Stimulated activated memory B cell treated with anti-CD40 and anti-IgM and Interleukin-4, amounts not matched to agents 10 μg/mL and 1 μg/mL and 100 μg/mL, for 72 hours (primary cell): ENCODE measurements at regions not wholly inside any gene's neighbourhood (a gene's known extent, or its start where the extent isn't known, plus 50 kb on each side); places are given as distances from the start of the nearest gene placed in this dataset.

Experiments used
- ATAC-seq: fragments of 150-1000 bp; cut with Tn5 transposase; 2 replicates; pipeline ENCODE4 v1.10.0; 2021
- H3K27ac Mint-ChIP-seq: one replicate; pipeline ENCODE4 v1.8.0; 2022; ENCODE audit warnings: mild to moderate bottlenecking, mixed read lengths
- H3K27me3 Mint-ChIP-seq: one replicate; pipeline ENCODE4 v1.8.0; 2022; ENCODE audit warnings: mixed read lengths
- H3K36me3 Mint-ChIP-seq: one replicate; pipeline ENCODE4 v1.8.0; 2022; ENCODE audit warnings: mixed read lengths
- H3K4me1 Mint-ChIP-seq: one replicate; pipeline ENCODE4 v1.8.0; 2022; ENCODE audit warnings: mixed read lengths
- H3K4me3 Mint-ChIP-seq: one replicate; pipeline ENCODE4 v1.8.0; 2022; ENCODE audit warnings: mild to moderate bottlenecking, moderate library complexity, mixed read lengths
- H3K9me3 Mint-ChIP-seq: one replicate; pipeline ENCODE4 v1.8.0; 2022; ENCODE audit warnings: mixed read lengths

DNA sequence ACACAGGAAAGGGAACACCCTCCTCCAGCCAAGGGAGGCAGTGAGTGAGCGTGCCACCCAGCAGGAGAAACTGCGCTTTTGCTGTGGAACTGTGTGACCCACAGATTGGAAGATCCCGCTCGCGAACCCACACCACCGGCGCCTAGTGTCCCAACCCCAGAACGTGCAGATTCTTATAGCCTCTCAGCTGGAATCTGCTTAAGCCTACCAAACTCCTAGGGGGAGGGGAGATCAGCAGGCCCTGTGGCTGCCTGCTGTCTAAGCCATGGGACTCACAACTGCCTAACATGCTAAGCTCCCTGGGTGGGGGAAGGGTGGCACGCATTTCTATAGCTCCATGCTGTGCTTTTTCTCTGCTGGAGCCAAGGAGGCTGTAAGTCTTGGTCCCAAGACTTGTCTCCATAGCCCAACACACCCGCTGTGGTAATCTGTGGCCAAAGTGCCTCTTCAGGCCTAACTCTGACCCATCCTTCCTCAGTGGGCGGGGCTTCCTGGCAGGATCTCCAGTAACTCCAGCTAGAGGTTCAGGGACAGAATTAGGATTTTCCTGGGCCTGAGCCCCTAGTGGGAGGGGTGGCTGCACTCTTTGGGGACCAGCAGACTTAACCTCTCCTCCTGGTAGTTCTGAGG, 485.0 kb downstream of the TAF11L14 start:
- ATAC-seq: no peak
- Mint-ChIP-seq H3K36me3 (no peaks in the 10 kb centered on the region), H3K4me3 (no peak overlapping the region), H3K9me3 (peaks cover 4% of the 10 kb centered on the region), H3K27me3 (peaks cover 17% of the 10 kb centered on the region), H3K27ac (no peak overlapping the region), H3K4me1 (peaks cover 5% of the 10 kb centered on the region)

DNA sequence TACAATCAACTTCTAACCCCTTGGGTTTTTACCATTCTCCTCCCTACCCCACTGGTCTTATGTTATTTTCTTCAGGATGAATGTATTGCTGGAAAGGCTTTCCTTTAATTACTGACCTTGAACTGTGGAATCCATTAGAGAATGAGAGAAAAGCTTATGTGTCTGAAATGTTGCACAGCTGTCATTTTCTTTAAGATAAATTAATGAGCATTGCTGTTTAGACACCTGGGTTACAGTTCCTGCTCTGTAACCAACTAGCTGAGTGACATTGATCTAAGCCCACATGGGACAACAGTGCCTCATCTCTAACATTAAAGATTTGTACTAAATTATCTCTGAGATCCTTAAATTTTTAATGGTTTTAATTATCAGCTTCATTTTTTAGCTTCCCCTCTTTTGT, 507.0 kb downstream of the TAF11L14 start:
- ATAC-seq: no peak
- no peak overlapping the region for H3K27ac Mint-ChIP-seq
- H3K4me1 Mint-ChIP-seq: no peaks in the 10 kb centered on the region
- H3K9me3 Mint-ChIP-seq: peaks cover 4% of the 10 kb centered on the region
- no peaks in the 10 kb centered on the region for H3K27me3 Mint-ChIP-seq
- H3K4me3 Mint-ChIP-seq: no peak overlapping the region
- no peaks in the 10 kb centered on the region for H3K36me3 Mint-ChIP-seq

DNA sequence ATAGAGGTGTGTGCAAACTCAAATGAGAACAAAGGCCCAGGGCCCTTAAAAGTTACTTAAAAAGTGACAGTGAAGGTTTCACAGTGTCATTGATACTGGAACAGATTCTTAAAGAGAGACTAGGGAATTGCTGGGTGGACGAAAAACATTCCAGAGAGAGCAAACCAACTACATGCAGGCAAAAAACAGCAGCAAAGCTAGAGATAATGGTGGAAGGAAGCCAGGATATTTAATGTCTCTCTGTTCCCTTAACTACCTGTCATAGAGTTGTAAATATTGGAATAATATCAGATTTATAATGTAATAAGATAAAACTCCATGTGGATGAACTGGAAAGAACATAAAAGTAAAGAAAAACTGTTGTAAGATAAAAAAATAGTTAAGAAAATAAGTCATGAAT, 508.6 kb downstream of the TAF11L14 start:
- Mint-ChIP-seq H3K9me3 (peaks cover 6% of the 10 kb centered on the region), H3K4me3 (no peak overlapping the region), H3K27ac (no peak overlapping the region), H3K4me1 (no peaks in the 10 kb centered on the region), H3K36me3 (no peaks in the 10 kb centered on the region), H3K27me3 (no peaks in the 10 kb centered on the region)
- ATAC-seq: no peak

DNA sequence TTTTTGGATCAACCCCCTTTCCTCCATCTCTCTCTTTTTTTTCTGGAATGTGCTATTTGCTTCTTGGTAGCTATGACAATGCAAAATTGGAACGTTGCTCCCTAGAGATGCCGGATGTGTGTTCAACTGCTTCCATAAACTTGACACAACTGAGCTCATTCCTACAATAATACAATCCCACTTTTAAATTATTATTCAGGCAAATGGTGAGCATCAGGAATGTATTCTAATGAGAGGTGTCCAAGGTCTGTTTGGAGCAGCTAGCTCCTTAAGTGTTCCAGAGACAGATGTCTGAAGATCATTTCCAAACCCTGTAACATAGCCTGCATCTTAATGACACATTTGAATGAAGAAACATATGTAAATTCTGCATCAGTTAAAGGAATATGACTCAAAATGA, 518.4 kb downstream of the TAF11L14 start:
- no peak overlapping the region for H3K27ac Mint-ChIP-seq
- no peaks in the 10 kb centered on the region for H3K27me3 Mint-ChIP-seq
- no peak for ATAC-seq
- no peaks in the 10 kb centered on the region for H3K36me3 Mint-ChIP-seq
- H3K9me3 Mint-ChIP-seq: no peaks in the 10 kb centered on the region
- H3K4me1 Mint-ChIP-seq: no peaks in the 10 kb centered on the region
- no peak overlapping the region for H3K4me3 Mint-ChIP-seq

DNA sequence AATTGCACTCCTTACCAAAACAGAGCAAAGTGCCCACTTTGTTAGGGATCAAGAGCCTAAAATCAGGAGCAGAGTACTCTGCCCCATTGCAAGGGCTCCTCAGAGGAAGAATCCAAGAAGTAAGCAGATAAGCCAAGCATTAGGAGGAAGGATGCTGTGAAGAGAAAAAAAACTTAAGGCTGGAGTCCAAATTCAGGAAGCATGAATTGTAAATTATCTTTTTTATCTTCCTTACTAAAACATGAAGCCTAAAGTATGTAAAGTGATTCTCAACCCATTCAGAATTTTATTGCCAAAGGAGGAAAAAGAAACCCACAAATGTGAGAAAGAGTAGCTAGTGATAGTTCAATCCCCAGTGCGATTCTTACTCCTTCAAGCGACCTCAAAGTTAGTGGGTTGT, 523.9 kb downstream of the TAF11L14 start:
- ATAC-seq: no peak
- H3K4me3 Mint-ChIP-seq: no peak overlapping the region
- H3K27me3 Mint-ChIP-seq: no peaks in the 10 kb centered on the region
- no peaks in the 10 kb centered on the region for H3K36me3 Mint-ChIP-seq
- H3K27ac Mint-ChIP-seq: no peak overlapping the region
- peaks cover 8% of the 10 kb centered on the region for H3K9me3 Mint-ChIP-seq
- H3K4me1 Mint-ChIP-seq: no peaks in the 10 kb centered on the region

DNA sequence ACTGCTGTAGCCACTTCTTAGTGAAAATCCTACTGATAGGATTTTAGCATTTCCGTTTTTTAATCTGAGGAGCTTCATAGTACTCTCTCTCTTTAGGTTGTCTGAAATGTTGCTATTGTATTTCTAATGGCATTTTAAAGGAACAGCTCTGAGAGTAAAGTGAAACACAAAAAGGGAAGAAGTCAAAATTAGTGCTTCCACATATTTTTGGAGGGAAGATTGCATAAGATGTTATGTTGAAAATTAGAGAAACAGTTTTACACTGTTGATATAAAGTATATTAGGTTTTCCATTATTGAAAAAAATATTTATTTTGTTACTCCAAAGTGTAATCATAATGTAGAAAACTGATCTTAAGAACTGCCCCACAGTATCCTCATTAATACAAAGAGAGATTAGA, 525.1 kb downstream of the TAF11L14 start:
- ATAC-seq: no peak
- Mint-ChIP-seq H3K4me1 (no peaks in the 10 kb centered on the region), H3K27ac (no peak overlapping the region), H3K9me3 (peaks cover 8% of the 10 kb centered on the region), H3K36me3 (no peaks in the 10 kb centered on the region), H3K27me3 (no peaks in the 10 kb centered on the region), H3K4me3 (no peak overlapping the region)

DNA sequence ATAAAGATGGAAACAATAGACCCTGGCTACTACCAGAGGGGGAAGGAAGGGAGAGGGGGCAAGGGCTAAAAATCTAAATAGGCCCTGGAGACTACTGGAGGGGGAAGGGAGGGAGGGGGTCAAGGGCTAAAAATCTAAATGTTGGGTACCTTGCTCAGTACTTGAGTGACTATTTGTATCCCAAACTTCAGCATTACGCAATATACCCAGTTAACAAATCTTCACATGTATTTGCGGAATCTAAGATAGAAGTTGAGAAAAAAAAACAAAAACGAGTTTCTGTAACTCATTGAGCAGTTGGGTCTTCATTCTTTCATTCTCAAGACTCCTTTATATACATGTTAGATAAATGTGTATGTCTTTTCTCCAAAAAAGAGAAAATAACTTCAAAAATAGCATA, 537.4 kb downstream of the TAF11L14 start:
- Mint-ChIP-seq H3K9me3 (peaks cover 15% of the 10 kb centered on the region), H3K27ac (no peak overlapping the region), H3K27me3 (no peaks in the 10 kb centered on the region), H3K4me1 (no peaks in the 10 kb centered on the region), H3K36me3 (no peaks in the 10 kb centered on the region), H3K4me3 (no peak overlapping the region)
- no peak for ATAC-seq

DNA sequence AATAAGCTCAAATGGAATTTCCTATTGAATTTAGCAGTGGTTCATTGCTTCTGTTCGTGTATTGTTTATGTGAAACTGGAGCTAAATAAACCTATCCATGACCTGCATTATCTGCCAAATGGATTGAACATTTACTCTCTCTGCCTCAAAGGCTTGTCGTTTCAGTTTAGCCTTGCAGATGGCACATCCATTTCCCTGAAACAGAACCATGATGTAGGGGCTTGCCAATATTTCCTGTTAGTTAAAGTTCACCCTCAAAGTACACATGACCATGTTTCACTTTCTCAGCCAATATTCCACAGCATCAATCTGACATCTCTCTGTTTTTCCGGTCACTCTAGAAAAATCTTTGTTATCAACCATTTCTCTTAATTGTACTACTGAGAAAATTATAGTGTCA, 545.3 kb downstream of the TAF11L14 start:
- Mint-ChIP-seq H3K27ac (no peak overlapping the region), H3K4me1 (no peaks in the 10 kb centered on the region), H3K4me3 (no peak overlapping the region)

DNA sequence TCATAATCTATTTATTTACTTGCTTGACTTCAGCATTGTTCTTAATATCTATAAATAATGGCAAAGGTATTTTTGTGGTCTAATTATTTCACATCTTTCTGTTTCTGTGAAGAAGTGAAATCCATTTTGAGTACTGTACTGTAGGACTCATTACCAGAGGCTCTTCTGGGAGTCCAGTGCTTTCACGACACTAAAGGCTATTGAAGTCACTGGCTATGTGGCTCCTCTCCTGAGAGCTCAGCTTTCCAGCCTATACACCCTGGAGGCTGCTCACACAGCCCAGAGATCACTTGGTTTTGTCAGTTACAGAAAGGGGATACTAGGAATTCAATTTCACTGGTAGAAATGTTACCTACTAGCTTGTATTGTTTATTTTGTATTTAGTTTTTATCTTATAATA, 547.3 kb downstream of the TAF11L14 start:
- no peaks in the 10 kb centered on the region for H3K27me3 Mint-ChIP-seq
- peaks cover 6% of the 10 kb centered on the region for H3K9me3 Mint-ChIP-seq
- H3K4me1 Mint-ChIP-seq: no peaks in the 10 kb centered on the region
- no peak for ATAC-seq
- H3K27ac Mint-ChIP-seq: no peak overlapping the region
- H3K36me3 Mint-ChIP-seq: no peaks in the 10 kb centered on the region
- H3K4me3 Mint-ChIP-seq: no peak overlapping the region

More for the DNA sequence above, 545.3 kb downstream of the TAF11L14 start:
- Mint-ChIP-seq H3K27me3 (no peaks in the 10 kb centered on the region), H3K9me3 (peaks cover 6% of the 10 kb centered on the region), H3K36me3 (no peaks in the 10 kb centered on the region)
- ATAC-seq: no peak

DNA sequence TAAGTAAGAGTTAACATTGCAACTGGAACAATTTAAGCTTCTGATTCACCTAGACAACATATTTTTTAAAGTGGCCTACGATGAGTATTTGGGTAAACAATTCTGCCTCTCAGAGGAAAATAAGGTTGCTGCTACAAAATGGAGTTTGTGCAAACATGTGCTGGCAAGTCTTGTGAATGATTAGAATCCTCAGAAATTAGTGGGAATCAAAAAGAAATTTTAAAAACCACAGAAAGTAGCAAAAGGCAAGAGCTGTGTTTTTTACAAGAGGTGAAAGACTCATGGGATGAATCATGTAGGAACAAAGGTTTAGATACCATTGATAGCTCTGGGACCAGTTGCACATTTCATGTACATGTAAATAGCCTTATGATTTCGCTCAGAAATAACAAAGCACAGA, 561.6 kb downstream of the TAF11L14 start:
- Mint-ChIP-seq H3K9me3 (peaks cover 11% of the 10 kb centered on the region), H3K4me3 (no peak overlapping the region), H3K4me1 (no peaks in the 10 kb centered on the region), H3K36me3 (no peaks in the 10 kb centered on the region), H3K27me3 (no peaks in the 10 kb centered on the region), H3K27ac (no peak overlapping the region)
- no peak for ATAC-seq

DNA sequence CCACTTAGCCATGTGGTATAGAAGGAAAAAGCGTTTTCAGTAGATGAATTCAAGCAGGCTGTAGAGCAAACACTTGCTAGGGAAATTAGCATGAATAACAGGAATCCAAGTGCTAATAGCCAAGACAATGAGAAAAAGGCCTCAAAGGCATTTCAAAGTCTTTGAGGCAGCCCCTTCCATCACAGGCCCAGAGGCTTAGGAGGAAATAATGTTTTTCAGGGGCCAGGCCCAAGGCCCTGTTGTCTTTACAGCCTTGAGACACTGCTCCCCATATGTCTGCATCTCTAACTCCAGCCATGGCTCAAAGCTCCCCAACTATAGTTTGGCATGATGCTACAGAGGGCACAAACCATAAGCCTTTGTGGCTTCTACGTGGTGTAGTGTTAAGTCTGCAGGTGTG, 563.5 kb downstream of the TAF11L14 start:
- no peak overlapping the region for H3K4me3 Mint-ChIP-seq
- no peaks in the 10 kb centered on the region for H3K4me1 Mint-ChIP-seq
- H3K27me3 Mint-ChIP-seq: no peaks in the 10 kb centered on the region
- ATAC-seq: peak; percentile 8
- H3K9me3 Mint-ChIP-seq: peaks cover 8% of the 10 kb centered on the region
- H3K27ac Mint-ChIP-seq: no peak overlapping the region
- H3K36me3 Mint-ChIP-seq: no peaks in the 10 kb centered on the region

DNA sequence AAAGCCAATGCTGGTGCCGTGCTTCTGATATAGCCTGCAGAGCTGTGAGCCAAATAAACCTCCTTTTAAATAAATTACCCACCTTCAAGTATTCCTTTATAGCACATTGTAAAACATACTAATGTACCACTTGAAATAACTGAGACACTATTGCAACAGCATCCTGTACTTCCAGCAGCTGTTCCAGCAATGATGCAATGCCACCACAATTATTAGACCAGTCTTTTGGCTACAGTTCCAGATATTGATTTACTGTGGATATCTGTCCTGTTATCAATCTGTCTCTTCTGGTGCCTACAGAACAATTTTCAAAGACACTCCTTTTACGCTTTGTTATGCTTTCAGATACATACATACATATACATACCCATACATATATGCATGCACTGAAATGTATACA, 567.9 kb downstream of the TAF11L14 start:
- ATAC-seq: no peak
- Mint-ChIP-seq H3K4me3 (no peak overlapping the region), H3K9me3 (peaks cover 5% of the 10 kb centered on the region), H3K4me1 (no peaks in the 10 kb centered on the region), H3K27me3 (no peaks in the 10 kb centered on the region), H3K36me3 (no peaks in the 10 kb centered on the region), H3K27ac (no peak overlapping the region)

DNA sequence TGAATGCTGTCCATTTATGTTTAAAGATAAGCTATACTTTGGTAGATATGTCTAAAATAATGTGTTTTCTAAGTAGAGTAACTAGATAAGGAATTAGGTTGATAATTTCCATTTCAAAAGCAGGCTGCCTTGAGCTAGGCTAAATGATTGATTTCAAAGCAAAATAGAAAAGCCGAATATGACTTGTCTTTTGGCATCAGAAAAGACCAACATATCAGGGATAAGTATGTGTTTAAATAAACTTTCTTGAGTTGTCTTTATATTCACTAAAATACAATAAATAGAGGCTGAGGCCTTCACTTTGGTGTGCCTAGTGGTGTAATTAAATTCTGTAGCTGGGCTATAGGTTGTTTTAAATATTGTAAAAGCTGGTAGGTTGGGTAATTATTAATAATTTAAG, 569.0 kb downstream of the TAF11L14 start:
- ATAC-seq: no peak
- Mint-ChIP-seq H3K4me3 (no peak overlapping the region), H3K4me1 (no peaks in the 10 kb centered on the region), H3K36me3 (no peaks in the 10 kb centered on the region), H3K27ac (no peak overlapping the region), H3K9me3 (no peaks in the 10 kb centered on the region), H3K27me3 (no peaks in the 10 kb centered on the region)

DNA sequence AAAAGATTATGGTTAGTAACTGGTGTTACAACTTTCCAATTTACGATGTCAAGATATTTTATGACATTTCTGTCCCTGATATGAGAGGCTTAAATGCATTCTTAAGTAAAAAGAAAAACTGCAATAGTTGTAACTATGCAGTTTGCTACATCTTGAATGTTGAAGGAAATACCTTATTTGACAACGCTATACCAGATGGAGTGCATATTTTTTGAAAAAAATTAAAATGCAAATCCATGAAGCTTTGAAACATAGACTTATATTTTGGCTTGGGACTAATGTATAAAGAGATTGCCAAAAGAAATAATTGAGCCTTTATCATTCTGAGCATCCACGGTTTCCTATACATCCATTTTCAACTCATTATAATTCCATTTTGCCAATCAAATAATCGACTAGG, 579.4 kb downstream of the TAF11L14 start:
- ATAC-seq: no peak
- no peak overlapping the region for H3K4me3 Mint-ChIP-seq
- no peaks in the 10 kb centered on the region for H3K36me3 Mint-ChIP-seq
- no peaks in the 10 kb centered on the region for H3K9me3 Mint-ChIP-seq
- no peaks in the 10 kb centered on the region for H3K27me3 Mint-ChIP-seq
- no peak overlapping the region for H3K27ac Mint-ChIP-seq
- no peaks in the 10 kb centered on the region for H3K4me1 Mint-ChIP-seq

DNA sequence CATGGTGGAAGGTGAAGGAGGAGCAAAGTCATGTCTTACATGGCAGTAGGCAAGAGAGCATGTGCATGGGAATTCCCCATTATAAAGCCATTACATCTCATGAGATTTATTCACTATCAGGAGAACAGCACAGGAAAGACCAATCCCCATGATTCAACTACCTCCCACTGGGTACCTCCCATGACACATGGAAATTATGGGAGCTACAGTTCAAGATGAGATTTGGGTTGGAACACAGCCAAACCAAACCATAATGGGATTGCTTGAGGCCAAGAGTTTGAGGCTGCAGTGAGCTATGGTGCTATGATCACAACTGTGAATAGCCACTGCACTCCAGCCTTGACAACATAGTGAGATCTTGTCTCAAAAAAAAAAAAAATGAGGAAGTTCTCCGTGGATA, 581.8 kb downstream of the TAF11L14 start:
- H3K4me3 Mint-ChIP-seq: no peak overlapping the region
- H3K9me3 Mint-ChIP-seq: peaks cover 2% of the 10 kb centered on the region
- no peak for ATAC-seq
- no peaks in the 10 kb centered on the region for H3K27me3 Mint-ChIP-seq
- no peaks in the 10 kb centered on the region for H3K4me1 Mint-ChIP-seq
- no peak overlapping the region for H3K27ac Mint-ChIP-seq
- no peaks in the 10 kb centered on the region for H3K36me3 Mint-ChIP-seq

DNA sequence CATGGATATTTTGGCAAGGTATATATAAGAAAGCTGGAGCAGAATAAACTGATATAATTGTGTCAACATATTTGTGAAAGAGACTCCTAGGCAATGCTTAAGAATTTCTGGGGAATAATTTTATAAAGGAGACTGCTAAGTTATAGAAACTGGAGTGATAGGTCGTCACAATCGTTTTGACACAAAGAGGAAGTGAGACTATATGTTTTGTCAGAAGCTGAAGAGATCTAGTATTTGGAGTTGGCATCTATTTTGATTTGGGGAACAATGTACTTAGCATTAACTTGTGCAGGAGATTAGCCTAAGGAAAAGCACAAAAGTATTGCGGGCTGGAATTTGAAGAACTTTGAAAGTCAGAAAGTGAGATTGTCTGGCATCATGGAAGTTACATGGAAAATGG, 582.5 kb downstream of the TAF11L14 start:
- no peak for ATAC-seq
- H3K36me3 Mint-ChIP-seq: no peaks in the 10 kb centered on the region
- no peaks in the 10 kb centered on the region for H3K27me3 Mint-ChIP-seq
- H3K4me1 Mint-ChIP-seq: no peaks in the 10 kb centered on the region
- H3K4me3 Mint-ChIP-seq: no peak overlapping the region
- no peak overlapping the region for H3K27ac Mint-ChIP-seq
- peaks cover 4% of the 10 kb centered on the region for H3K9me3 Mint-ChIP-seq

DNA sequence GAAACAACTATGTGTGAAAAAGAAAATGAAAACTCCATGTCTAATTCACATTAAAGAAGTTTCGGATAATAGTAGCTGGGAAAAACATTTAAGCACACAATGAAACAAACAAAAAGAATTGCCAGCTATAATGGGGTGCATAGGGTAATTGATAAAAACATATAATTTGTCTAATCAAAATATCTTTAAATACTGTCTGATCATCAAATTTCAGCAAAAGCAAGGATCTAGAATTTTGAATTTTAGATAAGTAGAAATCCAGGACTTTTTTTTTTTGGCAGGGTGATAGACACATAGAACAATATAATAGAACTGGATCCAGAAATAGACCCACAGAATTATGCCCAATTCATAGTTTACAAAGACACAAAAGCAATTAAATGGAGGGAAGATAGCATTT, 585.0 kb downstream of the TAF11L14 start:
- no peak for ATAC-seq
- no peaks in the 10 kb centered on the region for H3K27me3 Mint-ChIP-seq
- no peaks in the 10 kb centered on the region for H3K4me1 Mint-ChIP-seq
- H3K4me3 Mint-ChIP-seq: no peak overlapping the region
- H3K9me3 Mint-ChIP-seq: peaks cover 7% of the 10 kb centered on the region
- no peak overlapping the region for H3K27ac Mint-ChIP-seq
- H3K36me3 Mint-ChIP-seq: no peaks in the 10 kb centered on the region
